Right ventricle myocardium inferior (tissue), 1 donor: ENCODE measurements at regions not wholly inside any gene's neighbourhood (a gene's known extent, or its start where the extent isn't known, plus 50 kb on each side); places are given as distances from the start of the nearest gene placed in this dataset.

Source experiments
- ATAC-seq: fragments of 200-7000 bp; cut with Tn5 transposase; one replicate; pipeline ENCODE4 v1.9.1; 2020; ENCODE audit warnings: mild to moderate bottlenecking, moderate library complexity
- DNase-seq: peaks from one replicate; pipeline ENCODE4 v3.0.0; 2021; ENCODE audit errors: missing footprints
- intact Hi-C: fragments of 100-400 bp; cut with DNase I; formaldehyde crosslinking; loops from one replicate; pipeline ENCODE4 v1.11.0; 2022
- donor health status: DM: no; HTN: yes; CAD: no; lungs with severe emphysema.

DNA sequence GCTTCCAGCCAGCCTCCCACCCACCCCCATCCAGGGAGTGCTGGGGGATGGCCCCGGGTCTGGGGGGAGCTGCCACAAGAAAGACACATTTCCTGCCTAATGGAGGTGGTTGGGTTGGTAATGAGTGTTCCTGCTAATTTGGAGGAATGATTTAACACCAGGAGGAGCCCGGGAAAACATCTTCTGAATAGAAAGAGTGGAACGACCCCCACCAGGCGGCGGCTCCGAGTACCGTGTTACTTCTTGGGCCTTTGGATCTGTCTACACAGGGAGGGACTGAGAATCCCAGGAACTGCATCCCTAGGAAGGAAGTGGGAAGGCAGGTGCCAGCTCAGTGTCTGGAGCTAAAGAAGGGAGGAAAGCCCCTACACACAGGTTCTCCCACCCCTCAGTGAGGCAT lies 64.6 kb downstream of the TSPAN17 start:
- DNase-seq = peak; percentile 14
- intact Hi-C loops = no loop called here
- no peak for ATAC-seq

DNA sequence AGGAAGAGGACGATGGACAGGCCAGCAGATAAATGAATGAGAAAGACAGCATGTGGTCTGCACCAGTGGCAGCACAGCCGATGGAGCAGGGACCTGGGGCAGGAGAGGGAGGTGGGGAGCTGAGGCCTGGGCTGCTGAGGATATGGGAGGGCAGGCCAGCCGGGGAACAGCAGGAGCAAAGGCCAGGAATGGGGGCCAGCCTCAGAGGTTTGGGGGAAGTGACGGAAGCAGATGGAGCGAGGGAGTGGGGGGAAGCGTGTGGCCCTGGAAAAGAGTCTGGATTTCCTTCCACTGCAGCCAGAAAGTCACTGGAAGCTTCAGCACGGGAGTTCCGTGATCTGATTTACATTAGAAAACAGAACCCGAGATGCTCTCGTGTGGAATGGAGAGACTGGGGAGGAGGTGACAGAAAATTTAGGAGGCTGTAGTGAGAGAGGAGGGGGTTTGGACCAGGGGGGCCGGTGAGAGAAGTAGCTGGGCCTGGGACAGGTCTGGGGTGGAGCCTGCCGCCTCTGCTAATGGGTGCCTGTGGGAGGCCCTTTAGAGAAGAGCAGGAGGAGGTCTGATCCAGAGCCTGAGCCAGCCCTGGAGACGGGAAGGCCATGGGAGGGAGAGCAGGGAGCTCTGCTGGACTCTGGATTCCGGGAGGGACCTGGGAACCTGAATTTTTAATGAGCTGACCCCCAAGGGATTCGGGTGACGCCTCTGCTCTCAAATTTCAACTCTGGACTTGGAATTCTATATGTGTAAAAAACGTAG lies 65.4 kb downstream of the TSPAN17 start:
- DNase-seq (peak; percentile 7), ATAC-seq (no peak)
- intact Hi-C loops = no loop called here

GRCh38 chr5:176713409-176713808 lies 66.1 kb downstream of the TSPAN17 start:
- peak; percentile 3 for DNase-seq
- no peak for ATAC-seq
- intact Hi-C loops = no loop called here

DNA sequence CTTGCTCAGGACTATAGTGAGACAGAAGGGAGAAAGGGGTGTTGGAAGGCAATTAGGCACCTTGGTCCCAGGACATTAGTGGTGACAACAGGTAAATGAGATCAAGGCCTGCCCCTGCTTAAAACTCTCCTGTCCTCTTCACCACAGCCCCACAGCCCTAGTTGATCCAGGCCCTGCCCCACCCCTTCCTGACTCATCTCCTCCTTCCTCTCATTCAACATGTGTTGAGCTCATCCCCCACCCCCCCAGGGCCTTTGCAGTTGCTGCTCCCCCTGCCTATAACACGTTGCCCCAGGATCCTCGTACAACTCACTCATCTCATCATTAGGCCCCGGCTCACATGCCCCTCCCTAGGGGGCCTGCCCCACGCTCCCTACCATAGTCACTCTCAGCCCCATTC lies 66.8 kb downstream of the TSPAN17 start:
- ATAC-seq (no peak), DNase-seq (no peak)
- intact Hi-C loops = no loop called here

GRCh38 chr5:176716320-176716719 lies 69.0 kb downstream of the TSPAN17 start:
- intact Hi-C loops = no loop called here
- DNase-seq (peak; percentile 4), ATAC-seq (no peak)

- intact Hi-C loops = no loop called here
- ATAC-seq (no peak), DNase-seq (peak; percentile 61)
Measured at GRCh38 chr5:176719113-176719739, 71.9 kb downstream of the TSPAN17 start.

DNA sequence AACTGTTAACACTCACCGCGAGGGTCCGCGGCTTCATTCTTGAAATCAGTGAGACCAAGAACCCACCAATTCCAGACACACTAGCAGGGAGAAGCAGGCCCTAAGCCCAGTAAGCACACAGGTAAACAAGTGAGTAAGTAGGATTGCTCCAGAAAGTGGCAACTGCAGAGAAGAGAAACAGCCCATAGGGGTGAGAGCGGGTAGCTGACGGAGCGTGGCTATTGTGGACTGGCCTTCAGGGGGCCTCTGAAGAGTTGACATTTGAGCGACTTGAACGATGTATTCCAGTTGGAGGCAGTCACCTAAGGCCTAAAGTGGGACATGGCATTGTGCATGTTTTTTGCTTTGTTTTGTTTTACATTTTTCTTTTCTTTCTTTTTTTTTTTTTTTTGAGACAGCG lies 74.2 kb downstream of the TSPAN17 start:
- ATAC-seq = no peak
- intact Hi-C loops = no loop called here
- DNase-seq = peak; percentile 31

DNA sequence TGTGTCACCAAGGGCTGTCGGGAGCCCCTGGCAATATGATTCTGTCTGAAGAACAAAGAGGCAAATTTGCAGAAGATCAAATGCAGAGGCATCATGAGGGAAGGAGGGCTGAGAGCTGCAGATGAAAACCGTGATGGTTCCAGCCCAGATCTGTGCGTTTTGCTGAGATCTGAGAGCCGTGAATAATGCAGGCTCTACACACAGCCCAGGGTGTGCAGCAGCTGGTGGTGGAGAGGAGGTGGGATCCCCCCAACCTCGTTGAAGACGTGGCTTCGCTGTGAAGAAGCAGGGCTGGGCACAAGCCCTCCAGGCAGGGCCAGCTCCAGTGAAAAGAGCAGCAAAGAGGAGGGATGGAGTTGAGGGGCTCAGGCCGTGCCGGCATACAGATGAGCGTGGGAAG lies 75.5 kb downstream of the TSPAN17 start:
- DNase-seq = peak; percentile 9
- ATAC-seq = no peak
- intact Hi-C loops = no loop called here

- ATAC-seq = no peak
- DNase-seq = peak; percentile 18
- intact Hi-C loops = no loop called here
Measured at GRCh38 chr5:176723440-176723839, 76.2 kb downstream of the TSPAN17 start.

DNA sequence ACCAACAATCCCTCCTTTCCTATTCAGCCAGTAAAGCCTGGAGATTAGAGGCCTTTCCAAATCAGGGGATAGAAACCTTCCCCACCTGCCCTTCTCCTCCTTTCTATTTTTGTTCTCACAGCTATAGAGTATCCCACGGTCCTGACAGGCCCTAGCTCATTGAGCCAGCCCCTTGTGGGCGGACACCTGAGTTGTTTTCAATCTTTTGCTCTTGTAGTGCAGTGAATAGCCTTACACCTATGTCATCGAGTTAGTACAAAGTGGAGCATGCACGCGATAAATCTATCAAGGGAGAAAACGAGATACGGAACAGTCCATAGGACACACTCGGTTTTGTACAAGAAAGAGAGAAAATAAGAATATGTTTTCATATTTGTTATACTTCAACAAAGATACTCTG lies 77.2 kb downstream of the TSPAN17 start:
- intact Hi-C loops = no loop called here
- no peak for ATAC-seq
- DNase-seq = peak; percentile 17

- intact Hi-C loops = no loop called here
- DNase-seq = peak; percentile 62
- no peak for ATAC-seq
Measured at GRCh38 chr5:176725521-176726280, 78.4 kb downstream of the TSPAN17 start.

- intact Hi-C loops = no loop called here
- DNase-seq (peak; percentile 49), ATAC-seq (no peak)
Measured at GRCh38 chr5:176726746-176727527, 79.7 kb downstream of the TSPAN17 start.

DNA sequence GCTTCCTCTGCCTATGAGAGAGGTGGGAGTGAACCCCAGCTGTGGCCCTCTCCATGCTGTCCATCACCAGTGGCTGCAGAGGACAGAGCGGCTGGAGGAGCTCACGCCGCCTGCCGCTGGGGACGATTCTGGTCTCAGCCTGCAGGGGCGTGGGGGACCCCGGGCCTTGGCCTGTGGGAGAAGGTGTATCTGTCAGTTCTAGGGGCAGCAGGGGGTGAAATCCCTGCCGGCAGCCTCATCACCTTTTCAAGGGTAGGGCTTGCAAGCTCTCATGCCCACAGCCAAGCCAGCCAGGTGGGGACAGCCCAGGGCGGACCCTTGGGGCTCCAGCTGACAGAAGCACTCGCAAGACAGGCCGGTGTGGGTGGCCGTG lies 80.2 kb downstream of the TSPAN17 start:
- no peak for DNase-seq
- intact Hi-C loops = no loop called here
- no peak for ATAC-seq

- DNase-seq (no peak), ATAC-seq (no peak)
- intact Hi-C loops = no loop called here
Measured at GRCh38 chr5:176727983-176728675, 80.8 kb downstream of the TSPAN17 start.

DNA sequence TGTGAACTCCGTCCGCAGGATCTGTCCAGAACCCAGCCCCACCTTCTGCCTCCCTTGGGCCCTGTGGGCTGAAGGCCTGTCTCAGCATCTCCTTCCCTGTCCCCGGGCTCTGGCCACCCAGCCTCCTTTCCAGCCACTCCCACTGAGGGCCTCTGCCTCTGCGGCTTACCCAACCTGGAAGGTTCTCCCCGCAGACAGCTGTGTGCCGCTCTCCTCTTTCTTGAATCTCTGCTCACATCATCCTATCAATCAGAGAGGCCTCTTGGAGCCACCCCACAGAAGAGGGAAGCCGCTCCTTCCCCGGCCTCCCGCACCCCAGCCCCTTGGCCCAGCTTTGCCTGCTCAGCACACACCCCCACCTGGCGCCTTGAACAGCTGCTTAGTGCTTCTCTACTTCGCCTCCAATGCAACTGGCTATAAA lies 81.5 kb upstream of the UNC5A start:
- intact Hi-C loops = no loop called here
- DNase-seq (no peak), ATAC-seq (no peak)

GRCh38 chr5:176730815-176731475 lies 79.4 kb upstream of the UNC5A start:
- ATAC-seq (no peak), DNase-seq (peak; percentile 39)
- intact Hi-C loops = no loop called here

GRCh38 chr5:176731506-176732160 lies 78.7 kb upstream of the UNC5A start:
- intact Hi-C loops = no loop called here
- no peak for DNase-seq
- no peak for ATAC-seq

- ATAC-seq (no peak), DNase-seq (no peak)
- intact Hi-C loops = no loop called here
Measured at GRCh38 chr5:176732306-176732705, 78.1 kb upstream of the UNC5A start.
